ENCODE measurements at regions not wholly inside any gene's neighbourhood (a gene's known extent, or its start where the extent isn't known, plus 50 kb on each side); places are given as distances from the start of the nearest gene placed in this dataset.

- Histone ChIP-seq H3K27ac (ENCODE audit: low read depth, low read length) (no peak overlapping the region), H3K9me3 (ENCODE audit: control insufficient read depth, insufficient read depth, low read length) (no peaks in the 10 kb centered on the region), H3K9ac (ENCODE audit: low read depth, low read length) (no peak overlapping the region), H3K4me1 (ENCODE audit: control insufficient read depth, insufficient read depth, low read length) (no peaks in the 10 kb centered on the region), H3K27me3 (ENCODE audit: control insufficient read depth, insufficient read depth, low read length) (no peaks in the 10 kb centered on the region), H3K4me3 (ENCODE audit: low read depth, low read length) (no peak overlapping the region), H3K36me3 (ENCODE audit: control insufficient read depth, insufficient read depth, low read length) (no peaks in the 10 kb centered on the region)
Observed at GRCh38 chr2:212619954-212620353, 81.4 kb upstream of the ERBB4 start.

DNA sequence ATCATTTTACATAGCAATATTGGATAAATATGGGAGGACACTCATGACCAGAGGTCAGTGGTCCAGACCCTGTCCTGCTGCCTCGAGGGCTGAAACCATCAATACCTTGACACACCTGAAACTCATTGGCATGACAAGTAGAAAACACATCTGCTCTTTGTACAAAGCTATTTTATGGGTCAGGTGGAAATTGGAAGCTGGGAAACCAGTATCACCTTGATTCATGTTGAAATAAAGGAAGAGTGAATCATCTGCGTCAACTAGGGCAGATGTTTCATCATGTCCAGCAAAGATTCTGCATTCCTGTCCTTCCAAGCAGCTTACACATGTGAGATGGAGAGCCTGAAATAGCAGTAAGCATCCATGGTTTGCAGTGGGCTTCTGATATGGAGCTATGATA is 80.0 kb upstream of the ERBB4 start:
- no peaks in the 10 kb centered on the region for H3K36me3 ChIP-seq (ENCODE audit: control insufficient read depth, insufficient read depth, low read length)
- no peak overlapping the region for H3K4me3 ChIP-seq (ENCODE audit: low read depth, low read length)
- H3K9me3 ChIP-seq (ENCODE audit: control insufficient read depth, insufficient read depth, low read length), result no peaks in the 10 kb centered on the region
- no peaks in the 10 kb centered on the region for H3K4me1 ChIP-seq (ENCODE audit: control insufficient read depth, insufficient read depth, low read length)
- H3K27ac ChIP-seq (ENCODE audit: low read depth, low read length), result no peak overlapping the region
- H3K27me3 ChIP-seq (ENCODE audit: control insufficient read depth, insufficient read depth, low read length), result no peaks in the 10 kb centered on the region
- H3K9ac ChIP-seq (ENCODE audit: low read depth, low read length), result no peak overlapping the region

GRCh38 chr2:212610872-212611425 is 72.3 kb upstream of the ERBB4 start:
- Histone ChIP-seq H3K9ac (ENCODE audit: low read depth, low read length) (no peak overlapping the region), H3K27me3 (ENCODE audit: control insufficient read depth, insufficient read depth, low read length) (no peaks in the 10 kb centered on the region), H3K9me3 (ENCODE audit: control insufficient read depth, insufficient read depth, low read length) (no peaks in the 10 kb centered on the region), H3K4me3 (ENCODE audit: low read depth, low read length) (no peak overlapping the region), H3K36me3 (ENCODE audit: control insufficient read depth, insufficient read depth, low read length) (no peaks in the 10 kb centered on the region), H3K4me1 (ENCODE audit: control insufficient read depth, insufficient read depth, low read length) (no peaks in the 10 kb centered on the region), H3K27ac (ENCODE audit: low read depth, low read length) (no peak overlapping the region)

DNA sequence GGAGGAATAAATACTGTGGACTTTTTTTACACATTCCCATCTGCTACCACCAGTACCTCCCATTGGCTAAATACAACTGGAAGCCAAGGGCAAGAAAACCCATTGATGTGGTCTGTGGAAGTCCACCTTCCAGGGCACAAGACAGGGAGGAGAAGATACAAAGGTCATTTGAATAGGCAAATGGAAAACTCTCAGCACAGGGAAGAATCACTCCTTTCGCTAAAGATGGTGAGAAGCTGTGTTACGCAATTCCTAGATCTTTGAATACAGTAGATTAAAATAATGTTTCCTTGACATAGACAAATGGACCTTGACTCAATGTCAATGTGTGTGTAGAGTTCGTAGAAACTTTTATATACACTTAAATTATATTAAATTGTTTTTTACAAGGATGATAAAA is 70.9 kb upstream of the ERBB4 start:
- Histone ChIP-seq H3K4me3 (ENCODE audit: low read depth, low read length) (no peak overlapping the region), H3K9ac (ENCODE audit: low read depth, low read length) (no peak overlapping the region), H3K36me3 (ENCODE audit: control insufficient read depth, insufficient read depth, low read length) (no peaks in the 10 kb centered on the region), H3K4me1 (ENCODE audit: control insufficient read depth, insufficient read depth, low read length) (no peaks in the 10 kb centered on the region), H3K9me3 (ENCODE audit: control insufficient read depth, insufficient read depth, low read length) (no peaks in the 10 kb centered on the region), H3K27ac (ENCODE audit: low read depth, low read length) (no peak overlapping the region), H3K27me3 (ENCODE audit: control insufficient read depth, insufficient read depth, low read length) (no peaks in the 10 kb centered on the region)

- Histone ChIP-seq H3K9ac (ENCODE audit: low read depth, low read length) (no peak overlapping the region), H3K4me1 (ENCODE audit: control insufficient read depth, insufficient read depth, low read length) (no peaks in the 10 kb centered on the region), H3K9me3 (ENCODE audit: control insufficient read depth, insufficient read depth, low read length) (no peaks in the 10 kb centered on the region), H3K4me3 (ENCODE audit: low read depth, low read length) (no peak overlapping the region), H3K27ac (ENCODE audit: low read depth, low read length) (no peak overlapping the region), H3K36me3 (ENCODE audit: control insufficient read depth, insufficient read depth, low read length) (no peaks in the 10 kb centered on the region), H3K27me3 (ENCODE audit: control insufficient read depth, insufficient read depth, low read length) (no peaks in the 10 kb centered on the region)
Observed at GRCh38 chr2:212607080-212607479, 68.5 kb upstream of the ERBB4 start.

DNA sequence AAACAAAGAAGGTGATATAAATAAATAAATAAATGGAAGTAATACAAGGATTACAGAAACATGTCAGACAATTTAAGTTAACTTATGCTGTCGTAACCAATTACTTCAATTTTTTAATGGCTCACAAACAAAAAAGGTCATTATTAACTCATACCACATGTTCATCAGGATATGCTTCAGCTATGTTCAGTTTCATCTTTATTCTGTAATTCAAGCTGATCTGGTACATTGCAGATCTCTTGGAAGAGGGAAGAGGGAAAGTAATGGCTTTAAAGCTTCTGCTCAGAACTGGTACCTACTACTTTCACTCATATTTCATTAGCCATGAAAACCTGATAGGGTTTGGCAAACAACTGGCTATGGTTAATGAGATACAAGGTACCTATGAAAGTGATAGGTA is 67.6 kb upstream of the ERBB4 start:
- H3K36me3 ChIP-seq (ENCODE audit: control insufficient read depth, insufficient read depth, low read length), result no peaks in the 10 kb centered on the region
- H3K27ac ChIP-seq (ENCODE audit: low read depth, low read length), result no peak overlapping the region
- H3K27me3 ChIP-seq (ENCODE audit: control insufficient read depth, insufficient read depth, low read length), result no peaks in the 10 kb centered on the region
- no peaks in the 10 kb centered on the region for H3K4me1 ChIP-seq (ENCODE audit: control insufficient read depth, insufficient read depth, low read length)
- no peaks in the 10 kb centered on the region for H3K9me3 ChIP-seq (ENCODE audit: control insufficient read depth, insufficient read depth, low read length)
- H3K4me3 ChIP-seq (ENCODE audit: low read depth, low read length), result no peak overlapping the region
- no peak overlapping the region for H3K9ac ChIP-seq (ENCODE audit: low read depth, low read length)

DNA sequence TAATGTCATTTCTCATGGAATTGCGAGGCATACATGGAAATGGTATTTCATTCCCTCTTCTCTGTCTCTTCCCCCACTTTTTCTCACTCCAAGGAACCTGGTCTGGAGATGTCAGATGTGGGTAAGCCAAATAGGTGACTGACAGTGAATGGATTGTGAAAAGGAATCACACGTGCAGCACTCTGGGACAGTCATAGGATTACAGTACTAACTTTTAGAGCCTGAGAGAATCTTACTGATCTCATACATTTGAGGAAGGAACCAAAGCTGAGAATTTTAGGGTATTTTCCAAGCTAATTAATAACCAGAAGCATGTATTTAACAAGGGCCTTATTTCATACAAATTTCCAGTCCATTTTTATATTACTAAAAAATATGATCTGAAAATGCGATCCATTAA is 58.1 kb upstream of the ERBB4 start:
- no peak overlapping the region for H3K27ac ChIP-seq (ENCODE audit: low read depth, low read length)
- no peaks in the 10 kb centered on the region for H3K9me3 ChIP-seq (ENCODE audit: control insufficient read depth, insufficient read depth, low read length)

GRCh38 chr2:212596276-212596675 is 57.7 kb upstream of the ERBB4 start:
- Histone ChIP-seq H3K4me3 (ENCODE audit: low read depth, low read length) (no peak overlapping the region), H3K36me3 (ENCODE audit: control insufficient read depth, insufficient read depth, low read length) (no peaks in the 10 kb centered on the region), H3K27me3 (ENCODE audit: control insufficient read depth, insufficient read depth, low read length) (no peaks in the 10 kb centered on the region), H3K9ac (ENCODE audit: low read depth, low read length) (no peak overlapping the region), H3K27ac (ENCODE audit: low read depth, low read length) (no peak overlapping the region), H3K9me3 (ENCODE audit: control insufficient read depth, insufficient read depth, low read length) (no peaks in the 10 kb centered on the region), H3K4me1 (ENCODE audit: control insufficient read depth, insufficient read depth, low read length) (no peaks in the 10 kb centered on the region)

More for the DNA sequence above, 58.1 kb upstream of the ERBB4 start:
- Histone ChIP-seq H3K9ac (ENCODE audit: low read depth, low read length) (no peak overlapping the region), H3K4me3 (ENCODE audit: low read depth, low read length) (no peak overlapping the region), H3K27me3 (ENCODE audit: control insufficient read depth, insufficient read depth, low read length) (no peaks in the 10 kb centered on the region), H3K4me1 (ENCODE audit: control insufficient read depth, insufficient read depth, low read length) (no peaks in the 10 kb centered on the region), H3K36me3 (ENCODE audit: control insufficient read depth, insufficient read depth, low read length) (no peaks in the 10 kb centered on the region)

- H3K36me3 ChIP-seq (ENCODE audit: control insufficient read depth, insufficient read depth, low read length), result no peaks in the 10 kb centered on the region
- H3K27ac ChIP-seq (ENCODE audit: low read depth, low read length), result no peak overlapping the region
- no peaks in the 10 kb centered on the region for H3K4me1 ChIP-seq (ENCODE audit: control insufficient read depth, insufficient read depth, low read length)
- no peaks in the 10 kb centered on the region for H3K27me3 ChIP-seq (ENCODE audit: control insufficient read depth, insufficient read depth, low read length)
- H3K4me3 ChIP-seq (ENCODE audit: low read depth, low read length), result no peak overlapping the region
- H3K9me3 ChIP-seq (ENCODE audit: control insufficient read depth, insufficient read depth, low read length), result no peaks in the 10 kb centered on the region
- H3K9ac ChIP-seq (ENCODE audit: low read depth, low read length), result no peak overlapping the region
Observed at GRCh38 chr2:212595036-212595654, 56.5 kb upstream of the ERBB4 start.

DNA sequence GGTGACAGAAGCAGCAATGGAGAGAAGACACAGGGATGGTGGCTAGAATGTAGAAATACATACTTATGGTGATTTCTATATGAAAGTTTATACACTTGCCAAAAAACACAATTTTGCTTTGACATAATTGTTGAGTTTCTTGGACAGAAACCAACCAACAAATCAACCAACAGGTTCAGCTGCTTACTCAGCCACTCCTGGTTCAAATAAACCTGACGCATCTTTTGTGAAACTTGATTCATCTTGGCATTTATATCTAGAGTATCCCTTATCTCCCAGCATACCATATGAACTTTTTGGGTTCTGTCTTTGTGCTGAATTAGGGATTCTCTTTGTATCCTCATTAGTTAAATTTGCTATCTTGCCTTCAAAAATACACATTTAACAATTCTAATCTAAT is 54.1 kb upstream of the ERBB4 start:
- H3K27ac ChIP-seq (ENCODE audit: low read depth, low read length), result no peak overlapping the region
- no peak overlapping the region for H3K9ac ChIP-seq (ENCODE audit: low read depth, low read length)
- H3K9me3 ChIP-seq (ENCODE audit: control insufficient read depth, insufficient read depth, low read length), result no peaks in the 10 kb centered on the region
- H3K4me3 ChIP-seq (ENCODE audit: low read depth, low read length), result no peak overlapping the region
- H3K4me1 ChIP-seq (ENCODE audit: control insufficient read depth, insufficient read depth, low read length), result no peaks in the 10 kb centered on the region
- H3K27me3 ChIP-seq (ENCODE audit: control insufficient read depth, insufficient read depth, low read length), result no peaks in the 10 kb centered on the region
- H3K36me3 ChIP-seq (ENCODE audit: control insufficient read depth, insufficient read depth, low read length), result no peaks in the 10 kb centered on the region
